GM21528 (cell line): ENCODE measurements at regions not wholly inside any gene's neighbourhood (a gene's known extent, or its start where the extent isn't known, plus 50 kb on each side); places are given as distances from the start of the nearest gene placed in this dataset.

ENCODE experiments used
- ATAC-seq: cut with Tn5 transposase; IDR thresholded peaks from one replicate; pipeline ENCODE4 v1.9.1; 2021; ENCODE audit warnings: mild to moderate bottlenecking, moderate library complexity; ENCODE audit not compliant: unreplicated experiment, low FRiP score

DNA sequence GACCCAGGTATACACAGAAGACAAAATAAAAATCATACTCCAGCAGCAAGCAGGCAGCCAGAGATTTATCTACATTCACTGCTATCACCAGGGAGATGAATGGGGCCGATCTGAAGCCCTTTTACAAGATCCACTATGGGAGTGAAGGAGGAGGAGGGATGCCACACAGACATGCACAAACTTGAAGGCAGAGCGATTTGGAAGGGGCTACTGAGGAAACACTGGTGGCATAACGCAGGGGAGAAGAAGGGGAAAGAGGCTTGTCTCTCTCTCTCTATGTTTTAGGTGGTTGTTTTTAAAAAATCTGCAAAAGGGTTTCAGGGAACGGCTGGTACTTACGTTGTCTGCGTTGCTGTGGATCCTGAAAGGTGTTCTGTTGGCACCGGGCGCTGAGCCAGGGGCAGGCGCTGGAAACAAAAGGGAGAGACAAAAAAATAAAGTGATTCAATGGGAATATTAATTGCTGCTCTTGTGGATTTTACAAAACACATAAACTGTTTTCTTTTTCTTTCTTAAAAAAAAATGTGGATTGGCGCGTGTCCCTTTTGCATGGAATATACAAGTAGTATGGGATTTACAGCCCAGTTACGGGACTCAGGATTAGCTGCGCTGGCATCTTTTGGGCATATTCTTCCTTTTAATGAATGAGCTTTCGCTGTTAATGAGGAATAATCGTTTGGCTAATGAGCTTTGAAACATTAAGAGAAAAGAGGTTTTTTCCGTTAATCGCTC is 255.3 kb upstream of the PMFBP1 start:
- ATAC-seq, result no peak

DNA sequence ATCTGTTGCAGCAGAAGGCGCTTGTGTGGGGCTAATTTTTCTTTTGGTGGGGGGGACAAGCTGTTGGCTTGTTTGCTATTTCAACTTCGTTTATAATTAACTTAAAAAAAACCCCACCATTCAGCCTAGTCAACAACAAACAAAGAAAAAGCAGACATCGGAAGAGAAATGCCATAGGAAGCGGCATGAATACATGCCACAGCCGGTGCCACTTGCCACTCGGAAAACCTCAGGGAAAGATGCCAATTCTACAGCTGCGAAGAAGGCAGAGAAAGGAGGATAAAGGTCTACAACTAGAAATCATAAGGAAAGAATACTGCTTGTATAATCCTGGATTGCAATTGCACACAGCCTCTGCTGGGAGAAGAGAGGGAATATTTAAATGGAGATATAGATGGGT is 254.4 kb upstream of the PMFBP1 start:
- no peak for ATAC-seq

DNA sequence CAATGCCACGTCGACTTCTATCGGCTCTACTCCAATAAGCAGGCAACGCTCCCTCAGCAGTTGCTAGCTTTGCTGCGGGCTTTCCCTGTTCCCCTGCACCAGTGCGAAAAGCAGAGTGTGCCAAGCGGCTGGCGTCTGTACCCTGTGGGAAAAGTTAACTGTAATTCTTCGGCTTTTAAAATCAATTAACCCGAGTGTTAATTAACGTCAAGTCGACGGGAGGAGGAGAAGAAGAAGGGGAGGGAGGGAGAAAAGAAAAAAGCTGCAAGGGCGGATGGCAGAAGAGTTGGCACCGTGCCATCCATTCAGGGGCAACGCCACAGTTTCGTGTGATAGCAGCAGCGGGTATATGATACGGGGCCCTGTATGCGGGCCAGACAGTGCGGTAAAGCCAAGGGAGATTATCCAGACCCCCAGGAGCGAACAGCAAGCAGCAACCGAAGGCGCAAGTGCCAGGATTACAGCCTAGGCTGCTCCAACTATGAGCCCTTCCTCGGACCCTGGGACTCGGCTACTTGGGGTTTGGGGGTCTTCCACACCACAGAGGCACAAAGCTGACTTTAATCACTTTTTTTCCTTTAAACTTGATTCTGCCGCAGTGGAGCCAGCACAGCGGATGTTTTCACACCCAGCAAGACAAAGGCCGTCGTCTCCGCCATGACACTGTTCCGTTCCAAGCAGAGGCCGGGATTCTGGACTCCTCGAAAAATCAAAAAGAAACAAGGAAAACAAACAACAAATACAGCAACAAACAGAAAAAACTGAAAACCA is 253.8 kb upstream of the PMFBP1 start:
- no peak for ATAC-seq

DNA sequence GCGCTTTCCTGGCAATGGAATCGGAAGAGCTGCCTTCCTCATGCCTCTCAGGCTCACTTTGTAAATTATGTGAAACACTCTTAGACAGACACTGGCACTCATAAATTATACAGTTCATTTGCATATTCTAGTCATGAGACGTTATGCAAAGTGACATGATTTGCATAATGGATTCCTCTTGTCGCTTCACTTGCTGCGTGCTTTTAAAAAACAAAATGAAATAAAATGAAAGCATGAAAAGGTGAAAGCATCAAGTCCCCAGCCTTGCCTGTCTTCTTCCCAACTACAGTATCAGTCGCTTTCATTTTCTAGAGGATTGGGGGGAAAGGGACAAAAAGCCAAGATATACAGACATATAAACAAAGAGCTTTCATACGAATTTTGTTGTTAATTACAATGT is 252.8 kb upstream of the PMFBP1 start:
- ATAC-seq, result no peak

DNA sequence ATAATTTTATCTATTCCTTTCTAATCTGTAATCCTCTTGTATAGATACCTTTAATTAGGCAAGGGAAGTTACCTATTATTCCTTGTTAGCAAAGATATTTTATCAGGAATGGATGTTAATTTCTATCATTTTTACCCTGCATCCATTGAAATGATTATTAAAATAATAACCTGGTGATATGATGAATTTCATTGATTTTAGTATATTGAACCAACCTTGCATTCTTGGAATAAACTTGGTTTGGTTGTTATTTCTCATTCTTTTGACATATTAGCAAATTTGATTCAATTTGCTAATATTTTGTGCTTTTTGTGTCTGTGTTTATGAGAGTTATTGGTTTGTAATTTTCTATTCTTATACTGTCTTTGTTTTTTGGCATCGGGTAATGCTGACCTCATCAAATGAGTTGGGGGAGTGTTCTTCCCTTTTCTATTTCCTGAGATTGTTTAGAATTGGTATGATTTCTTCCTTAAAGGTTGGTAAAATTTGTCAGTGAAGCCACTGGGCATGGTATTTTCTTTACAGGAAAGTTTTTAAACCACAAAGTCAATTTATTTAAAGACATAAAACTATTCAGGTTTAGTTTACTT is 250.4 kb upstream of the PMFBP1 start:
- no peak for ATAC-seq

DNA sequence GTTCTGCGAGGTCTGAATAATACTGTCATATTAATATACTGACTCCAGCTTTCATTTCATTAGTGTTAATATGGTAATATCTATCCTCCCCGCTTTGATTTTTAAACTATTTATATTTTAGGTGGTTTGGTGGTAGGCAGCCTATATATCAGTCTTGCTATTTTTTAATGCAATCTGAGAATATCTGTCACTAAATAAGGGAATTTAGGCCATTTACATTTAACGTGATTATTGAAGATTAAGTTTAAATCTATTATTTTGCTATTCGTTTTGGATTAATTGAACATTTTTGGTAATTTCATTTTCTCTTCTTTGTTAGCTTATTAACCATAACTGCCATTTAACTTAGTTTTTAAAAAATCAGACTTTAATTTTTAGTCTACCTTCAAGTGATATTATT is 247.7 kb upstream of the PMFBP1 start:
- no peak for ATAC-seq

DNA sequence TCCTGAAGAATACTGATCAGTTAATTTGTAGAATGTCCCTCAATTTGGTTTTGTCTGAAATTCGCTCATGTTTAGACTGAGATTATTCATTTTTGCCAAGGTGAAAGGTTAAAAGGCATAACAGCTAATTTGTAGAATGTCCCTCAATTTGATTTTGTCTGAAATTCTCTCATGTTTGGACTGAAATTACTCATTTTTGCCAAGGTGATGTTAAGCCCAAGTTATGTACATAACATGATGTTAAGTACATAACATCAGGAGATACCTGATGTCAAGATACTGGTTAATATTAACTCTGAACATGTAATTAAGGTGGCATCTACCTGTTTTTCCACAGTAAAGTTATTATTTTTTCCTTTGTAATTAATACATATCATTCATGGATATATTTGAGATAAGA is 243.4 kb upstream of the PMFBP1 start:
- no peak for ATAC-seq

DNA sequence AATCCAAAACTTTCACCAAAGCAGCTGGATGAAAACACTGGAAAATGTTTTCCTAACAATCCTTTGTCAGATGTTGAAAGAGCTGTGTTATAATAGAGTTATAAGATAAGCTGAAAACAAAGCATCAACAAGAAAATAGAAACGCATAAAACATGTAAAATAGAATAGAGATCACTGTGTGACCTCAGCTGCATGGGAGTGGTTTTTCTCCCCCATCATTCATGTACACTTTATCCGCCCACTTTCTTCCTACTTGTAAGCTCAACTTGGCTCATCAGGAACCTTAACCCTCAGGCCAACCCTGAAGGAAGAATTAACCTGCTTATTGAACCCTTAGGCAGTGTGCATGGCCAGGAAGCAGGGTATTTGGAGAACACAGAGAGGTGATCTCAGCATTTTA is 238.5 kb upstream of the PMFBP1 start:
- ATAC-seq, result no peak

DNA sequence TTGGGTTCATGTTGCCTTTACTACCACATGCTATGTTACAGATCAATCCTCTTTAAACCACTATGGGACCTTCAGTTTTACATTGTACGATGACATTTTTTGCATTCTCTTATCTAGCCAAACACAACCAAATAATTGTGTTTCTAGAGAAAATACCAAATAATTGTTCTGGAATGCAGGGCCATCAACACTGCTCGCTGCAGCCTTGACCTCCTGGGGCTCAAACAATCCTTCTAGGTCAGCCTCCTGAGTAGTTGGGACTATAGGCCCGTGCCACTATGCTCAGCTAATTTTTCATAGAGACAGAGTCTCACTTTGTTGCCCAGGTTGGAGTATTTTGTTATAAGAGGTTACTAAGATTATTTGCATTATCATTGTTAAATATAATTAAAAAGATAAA is 237.5 kb upstream of the PMFBP1 start:
- ATAC-seq, result no peak

DNA sequence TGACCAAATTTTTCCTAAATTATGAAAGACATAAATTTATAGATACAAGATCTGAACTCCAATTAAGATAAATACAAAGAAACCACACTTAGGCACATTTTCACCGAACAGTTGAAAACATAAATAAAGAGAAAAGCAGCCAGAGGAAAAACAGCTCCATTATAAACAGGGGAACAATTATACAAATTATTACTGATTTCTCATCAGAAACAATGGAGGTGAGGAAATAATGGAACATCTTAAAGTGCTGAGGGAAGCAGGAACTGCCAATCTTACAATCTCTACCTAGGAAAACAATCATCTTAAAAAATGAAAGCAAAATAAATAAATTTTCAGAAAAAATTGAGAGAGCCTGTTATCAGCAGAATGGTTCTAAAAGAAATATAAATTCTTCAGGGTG is 234.4 kb upstream of the PMFBP1 start:
- no peak for ATAC-seq

DNA sequence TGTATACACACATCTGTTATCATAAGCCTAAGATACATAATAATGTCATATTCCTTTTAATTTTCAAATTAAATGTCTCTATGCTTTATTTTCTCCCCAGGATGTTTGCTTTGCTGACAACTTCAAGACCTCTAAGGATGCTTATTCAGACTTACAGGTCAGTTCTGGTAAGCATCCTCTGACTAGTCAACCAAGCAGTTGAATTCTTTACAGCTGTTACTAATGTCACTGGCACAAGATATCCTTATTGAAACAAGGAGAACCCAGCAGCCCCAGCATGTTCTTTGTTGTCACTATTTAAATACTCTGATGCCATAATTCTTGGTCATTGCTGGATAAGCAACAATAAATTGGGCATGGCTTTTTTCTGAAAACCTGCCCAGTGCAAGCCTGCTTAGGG is 232.3 kb upstream of the PMFBP1 start:
- no peak for ATAC-seq

DNA sequence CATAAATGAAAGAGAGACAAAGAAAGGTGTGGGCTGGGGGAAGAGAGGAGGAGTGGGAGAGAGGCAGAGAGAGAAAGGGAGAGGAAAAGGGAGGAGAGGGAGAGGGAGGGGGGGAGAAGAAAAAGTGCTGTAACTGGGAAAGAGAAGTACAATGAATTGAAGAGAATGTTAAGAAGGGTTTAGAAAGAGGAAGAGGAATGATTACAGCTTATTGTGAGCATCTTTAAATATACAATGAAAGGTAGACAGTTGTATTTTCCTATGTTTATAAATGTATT is 229.1 kb upstream of the PMFBP1 start:
- ATAC-seq, result no peak

DNA sequence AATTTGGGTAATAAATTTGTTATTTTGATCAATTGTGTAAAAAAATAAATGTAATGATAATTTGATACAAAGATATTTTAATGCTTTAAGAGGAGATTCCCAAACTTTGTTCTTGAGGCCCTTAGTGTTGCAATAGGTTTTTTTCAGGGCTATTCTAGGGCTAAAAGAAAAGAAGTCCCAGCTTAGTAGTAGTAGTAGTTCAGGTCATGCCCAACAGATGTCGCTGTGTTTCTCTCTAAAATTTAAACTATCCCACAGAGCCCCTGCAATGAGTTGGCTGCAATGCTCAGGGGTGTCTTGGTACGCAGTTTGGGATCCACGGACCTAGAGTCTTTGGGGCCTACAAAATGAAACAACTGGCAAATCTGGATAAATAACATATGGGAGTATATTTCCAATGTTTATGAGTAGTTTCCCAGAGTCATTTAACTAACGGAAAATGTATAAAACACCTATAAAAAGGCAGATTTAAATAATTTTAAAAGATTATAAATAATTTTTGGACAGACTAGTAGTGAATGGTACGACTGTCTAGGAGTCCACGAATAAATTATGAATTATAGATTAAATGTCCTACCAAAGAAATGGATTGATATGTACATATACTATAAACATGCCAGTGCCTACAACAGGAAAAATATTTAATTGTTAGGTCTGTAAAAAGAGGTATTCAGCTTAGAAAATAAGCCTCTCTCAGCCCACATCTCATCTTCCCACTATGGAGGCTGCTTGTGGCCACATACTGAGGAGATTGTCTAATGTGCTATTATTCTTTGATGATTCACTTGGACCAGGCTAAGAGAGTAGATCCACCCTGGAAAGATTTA is 228.5 kb upstream of the PMFBP1 start:
- ATAC-seq, result no peak

DNA sequence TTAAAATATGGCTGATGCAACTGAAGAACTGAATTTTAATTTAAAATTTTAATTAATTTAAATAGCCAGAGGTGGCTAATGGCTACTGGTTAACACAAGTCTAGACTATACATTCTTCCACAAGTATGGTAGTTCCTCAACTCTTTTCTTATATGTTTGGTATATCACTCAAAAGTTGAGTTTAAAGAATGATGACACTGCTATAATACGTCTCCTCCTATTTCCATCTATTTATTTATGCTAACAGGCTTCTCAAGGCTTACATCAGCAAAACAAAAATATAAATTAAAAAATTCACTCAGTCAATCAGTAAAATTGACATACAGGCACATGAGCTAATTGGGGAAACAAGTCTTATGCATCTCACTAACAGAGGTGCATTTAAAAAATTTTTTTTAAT is 227.9 kb upstream of the PMFBP1 start:
- no peak for ATAC-seq

DNA sequence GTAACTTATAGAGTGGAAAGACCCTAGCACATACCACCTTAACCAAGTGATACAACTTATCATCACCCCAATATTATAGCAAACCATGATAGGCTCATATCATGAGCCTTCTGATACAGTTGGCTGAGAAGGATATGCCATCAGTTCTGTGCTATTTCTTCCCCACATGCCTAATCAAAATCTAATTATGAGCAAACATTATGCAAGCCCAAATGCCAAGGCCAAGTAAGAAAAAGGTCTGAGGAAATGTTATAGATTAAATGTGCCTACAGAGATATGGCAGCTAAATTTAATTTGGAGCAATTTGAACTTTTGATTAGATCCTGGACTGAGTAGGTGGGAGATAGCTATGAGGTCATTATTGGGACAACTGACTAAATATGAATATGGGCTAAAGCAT is 225.9 kb upstream of the PMFBP1 start:
- no peak for ATAC-seq

DNA sequence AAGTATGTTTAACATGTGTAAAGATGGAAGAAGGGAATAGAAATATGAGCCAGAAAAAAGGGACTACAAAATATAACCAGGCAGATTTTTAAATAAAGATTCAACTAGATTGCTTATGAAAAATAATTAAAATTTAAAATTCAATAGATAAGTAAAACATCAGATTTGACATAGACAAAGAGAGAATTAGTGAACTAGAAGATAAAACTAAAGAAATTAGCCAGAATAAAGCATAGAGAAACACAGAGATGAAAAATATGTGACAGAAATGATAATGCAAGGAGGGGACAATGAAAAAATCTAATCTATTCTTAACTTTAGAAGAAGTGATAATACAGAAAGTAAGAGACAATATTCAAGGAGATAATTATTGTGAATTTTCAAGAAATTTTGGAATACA is 222.6 kb upstream of the PMFBP1 start:
- ATAC-seq, result no peak

DNA sequence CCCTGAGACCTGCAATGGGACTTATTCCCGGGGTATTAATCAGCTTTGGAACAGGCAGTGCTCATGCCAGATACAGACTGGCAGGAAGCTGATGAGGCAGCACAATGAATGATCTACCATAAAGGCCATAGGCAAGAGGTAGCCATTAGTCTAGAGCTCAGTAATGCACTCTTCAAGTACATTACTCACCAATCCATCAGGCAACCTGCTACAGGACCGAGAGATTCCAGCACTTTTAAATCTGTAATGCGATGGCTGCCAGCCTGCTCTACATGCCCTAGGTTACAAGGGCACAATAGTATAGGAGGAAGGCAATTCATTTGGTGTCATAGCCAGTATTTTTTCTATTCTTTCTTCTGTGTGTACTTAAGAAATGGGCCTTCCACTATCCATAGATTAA is 217.8 kb upstream of the PMFBP1 start:
- no peak for ATAC-seq

DNA sequence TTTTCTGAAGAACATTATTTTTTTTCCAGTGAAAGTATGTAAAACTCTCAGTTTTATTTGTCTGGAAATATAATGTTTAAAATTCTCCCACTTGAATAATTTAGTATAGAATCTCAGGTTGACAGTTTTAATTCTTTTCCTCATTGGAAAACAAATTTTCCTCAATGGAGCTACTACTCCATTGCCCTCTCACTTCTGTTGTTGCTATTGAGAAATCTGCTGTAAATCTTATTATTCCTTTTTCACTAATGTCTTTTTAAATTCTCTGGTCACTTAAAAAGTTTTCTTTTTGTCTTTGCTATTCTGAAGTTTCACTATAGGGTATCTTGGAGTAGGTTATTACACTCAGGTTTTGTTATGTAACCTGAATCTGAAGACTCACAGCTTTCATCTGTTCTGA is 216.1 kb upstream of the PMFBP1 start:
- ATAC-seq, result no peak

DNA sequence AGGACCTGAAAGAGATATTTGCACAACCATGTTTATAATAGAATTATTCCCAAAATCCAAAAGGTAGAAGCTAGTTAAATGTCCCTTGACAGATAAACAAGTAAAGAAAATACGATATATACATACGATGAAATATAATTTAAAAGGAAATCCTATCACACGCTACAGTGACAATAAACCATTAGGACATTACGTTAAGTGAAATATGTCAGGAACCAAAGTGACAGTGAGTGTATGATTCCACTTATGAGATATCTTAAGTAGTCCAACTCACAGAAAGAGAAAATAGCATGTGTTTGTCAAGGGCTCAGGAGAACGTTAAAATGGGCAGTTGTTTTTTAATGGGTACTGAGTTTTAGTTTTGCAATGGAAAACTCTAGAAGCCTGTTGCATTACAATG is 212.7 kb upstream of the PMFBP1 start:
- no peak for ATAC-seq

DNA sequence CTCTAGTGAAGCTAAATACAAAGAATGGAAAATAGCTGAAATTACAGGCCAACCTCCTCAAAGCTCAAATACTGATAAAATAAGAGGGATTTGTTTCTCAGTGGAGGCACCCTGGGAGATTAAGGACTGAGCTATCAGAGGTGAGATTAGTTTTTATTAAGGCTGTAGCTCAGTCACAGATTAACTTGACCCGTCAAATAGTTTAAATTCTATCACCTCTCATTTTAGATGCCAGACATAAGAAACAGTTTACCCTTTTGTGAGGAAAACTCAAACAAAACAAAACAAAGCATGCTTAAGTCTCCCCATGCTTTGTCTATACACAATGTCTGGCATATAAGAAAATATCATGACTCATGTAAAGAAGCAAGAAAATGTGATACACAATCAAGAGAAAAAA is 208.3 kb upstream of the PMFBP1 start:
- no peak for ATAC-seq

DNA sequence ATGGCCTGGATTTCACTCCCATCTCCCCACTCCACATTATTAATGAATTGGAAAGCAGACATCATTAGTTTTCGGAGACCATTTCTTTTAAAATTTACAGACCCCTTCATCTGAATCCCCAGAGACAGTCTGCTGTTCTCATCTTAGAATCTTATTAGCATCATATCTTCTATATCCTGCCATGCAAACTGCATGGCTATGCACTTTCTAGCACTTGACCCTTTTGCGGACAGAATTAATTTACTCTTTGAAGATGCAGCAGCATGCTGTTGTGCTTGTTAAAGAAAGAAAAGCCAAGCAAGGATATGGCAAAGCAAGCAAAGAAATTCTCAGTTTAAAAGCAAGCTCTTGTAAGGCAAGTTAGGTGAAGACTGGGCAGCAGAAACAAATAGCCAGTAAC is 201.2 kb upstream of the PMFBP1 start:
- ATAC-seq, result no peak
